RPMI8226 (cell line): ENCODE measurements at regions not wholly inside any gene's neighbourhood (a gene's known extent, or its start where the extent isn't known, plus 50 kb on each side); places are given as distances from the start of the nearest gene placed in this dataset.
"Not testable (repeated sequence)": the region's sequence is repeated elsewhere in the genome, so short reads cannot be mapped to it uniquely, and the experiment has no call there.

Source experiments
- DNase-seq: peaks from one replicate; pipeline ENCODE4 v3.0.0-alpha.2; 2015

- DNase-seq: no peak
Measured at GRCh38 chr22:47423861-47424820, 661.7 kb downstream of the TBC1D22A start.

DNA sequence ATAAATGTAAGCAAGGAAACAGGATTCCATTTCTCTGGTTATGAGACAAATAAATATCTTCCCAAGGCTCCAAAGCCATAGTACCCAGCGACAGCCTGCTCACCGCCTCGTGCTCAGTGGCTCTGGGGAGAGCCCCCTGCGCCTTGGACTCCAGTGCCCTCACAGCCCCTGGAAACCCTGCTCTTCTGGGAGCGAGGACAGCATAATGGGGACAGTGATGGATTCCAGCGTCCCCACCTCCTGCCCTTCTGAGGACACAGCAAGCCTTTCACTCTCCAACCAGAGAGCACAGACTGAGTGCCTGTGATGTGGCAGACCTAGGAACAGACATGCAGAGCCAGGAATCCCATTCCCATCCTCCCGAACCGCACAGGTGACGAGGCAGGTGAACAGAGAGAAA, 660.8 kb downstream of the TBC1D22A start:
- no peak for DNase-seq

- no peak for DNase-seq
Measured at GRCh38 chr22:47422736-47423135, 660.3 kb downstream of the TBC1D22A start.

DNA sequence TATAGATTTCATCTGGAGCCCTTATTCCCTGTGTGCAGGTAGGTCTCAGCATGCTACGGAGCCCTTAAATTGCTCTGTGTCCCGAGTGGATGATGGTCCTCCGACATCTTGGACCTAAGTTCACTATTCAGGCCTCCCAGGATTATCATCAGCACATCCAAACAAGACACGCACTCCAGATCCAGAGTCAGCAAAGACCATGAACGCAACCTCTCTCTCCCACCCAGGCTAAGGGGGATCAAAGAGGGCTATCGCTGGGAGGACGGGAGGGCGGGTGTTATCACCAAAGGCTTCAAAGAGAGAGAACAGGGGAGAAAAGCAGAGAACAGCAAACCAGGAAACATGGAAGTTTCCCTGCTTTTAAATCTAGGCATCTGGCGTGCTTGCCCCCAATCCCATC, 659.4 kb downstream of the TBC1D22A start:
- no peak for DNase-seq

- no peak for DNase-seq
Measured at GRCh38 chr22:47420211-47420610, 657.8 kb downstream of the TBC1D22A start.

GRCh38 chr22:47419239-47419638, 656.8 kb downstream of the TBC1D22A start:
- peak; percentile 42 for DNase-seq

DNA sequence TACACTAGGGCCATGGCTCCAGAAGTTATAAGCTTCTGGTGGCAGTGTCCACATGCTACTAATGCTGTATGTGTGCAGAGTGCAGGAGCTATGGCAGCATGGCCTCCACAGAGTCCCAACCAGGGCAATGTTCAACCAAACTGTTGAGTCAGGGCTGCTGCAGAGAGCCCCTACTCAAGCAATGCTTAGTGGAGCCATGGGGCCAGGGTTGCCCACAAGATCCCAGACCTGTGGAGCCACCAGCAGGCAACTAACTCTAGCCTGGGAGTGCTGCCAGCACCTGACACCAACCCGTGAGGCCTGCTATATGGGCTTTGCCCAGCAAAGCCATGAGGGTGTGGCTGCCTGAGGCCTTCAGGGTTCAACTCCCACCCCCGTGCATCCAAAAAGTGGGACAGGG, 655.2 kb downstream of the TBC1D22A start:
- DNase-seq: no peak

GRCh38 chr22:47411006-47411405, 648.6 kb downstream of the TBC1D22A start:
- no peak for DNase-seq

DNA sequence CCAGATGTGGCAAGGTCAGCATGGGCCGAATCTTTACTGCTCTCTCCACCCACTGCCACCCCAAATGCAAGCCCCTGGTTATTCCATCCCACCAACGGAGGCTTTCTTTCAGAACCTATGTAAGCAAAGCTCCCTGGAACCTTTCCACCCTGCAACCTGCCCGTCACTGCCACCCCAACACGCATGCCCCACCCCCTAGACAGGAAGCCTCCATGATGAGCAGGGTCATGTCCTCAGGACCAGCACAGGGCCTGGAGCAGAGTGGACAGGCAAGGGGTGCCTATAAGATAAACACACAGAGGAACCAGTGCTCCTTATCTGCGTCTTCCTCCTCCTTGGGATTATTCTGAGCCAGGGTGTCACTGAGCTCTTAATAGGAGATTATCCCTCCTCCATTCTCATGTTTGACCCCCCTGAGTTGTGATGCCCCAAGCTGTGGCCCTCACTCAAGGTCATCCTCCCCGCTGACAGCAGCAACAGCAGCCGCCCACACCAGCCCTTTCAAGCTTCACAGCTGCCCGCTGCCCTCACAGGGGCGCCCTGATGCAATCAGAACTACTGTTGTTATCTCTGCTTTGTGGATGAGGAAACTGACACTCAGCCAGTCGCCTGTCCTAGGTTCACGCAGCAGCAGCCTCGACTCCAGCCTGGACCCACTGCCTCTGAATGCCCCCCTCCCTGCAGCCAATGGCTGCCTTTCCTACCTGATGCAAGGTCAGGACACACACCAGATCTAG, 647.3 kb downstream of the TBC1D22A start:
- no peak for DNase-seq

GRCh38 chr22:47408409-47408808, 646.0 kb downstream of the TBC1D22A start:
- peak; percentile 41 for DNase-seq

GRCh38 chr22:47407461-47408025, 645.1 kb downstream of the TBC1D22A start:
- DNase-seq: no peak

GRCh38 chr22:47406896-47407295, 644.4 kb downstream of the TBC1D22A start:
- DNase-seq: no peak

DNA sequence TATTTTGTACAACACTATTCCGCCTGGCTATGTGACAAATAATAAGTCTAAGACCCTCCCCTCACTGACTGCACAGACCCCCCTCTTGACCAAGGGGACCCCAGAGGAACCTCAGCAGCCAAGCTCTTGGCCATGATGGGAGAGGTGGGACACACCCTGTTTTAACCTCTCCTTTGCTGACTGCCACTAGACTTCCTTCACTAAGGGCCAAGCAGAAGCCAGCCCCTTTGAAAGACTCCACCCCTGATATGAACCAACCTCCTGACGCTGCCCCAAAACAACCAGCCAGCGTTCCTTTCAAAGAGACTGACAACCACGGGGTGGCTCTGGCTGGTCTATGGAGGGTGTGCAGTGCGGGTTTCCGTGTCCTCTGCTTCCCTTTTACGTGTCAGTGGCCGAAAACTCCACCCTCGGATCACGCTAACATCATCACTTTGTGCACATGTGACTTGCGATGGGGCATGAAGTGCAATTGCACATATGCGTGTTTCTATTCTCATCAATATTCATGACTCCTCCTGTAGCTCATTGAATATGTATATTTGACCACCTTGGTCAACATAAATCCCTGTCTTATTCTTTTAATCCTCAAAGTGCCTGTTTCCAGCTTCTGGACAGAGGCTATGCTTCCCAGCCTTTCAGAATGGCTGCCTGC, 643.9 kb downstream of the TBC1D22A start:
- DNase-seq: peak; percentile 12

DNA sequence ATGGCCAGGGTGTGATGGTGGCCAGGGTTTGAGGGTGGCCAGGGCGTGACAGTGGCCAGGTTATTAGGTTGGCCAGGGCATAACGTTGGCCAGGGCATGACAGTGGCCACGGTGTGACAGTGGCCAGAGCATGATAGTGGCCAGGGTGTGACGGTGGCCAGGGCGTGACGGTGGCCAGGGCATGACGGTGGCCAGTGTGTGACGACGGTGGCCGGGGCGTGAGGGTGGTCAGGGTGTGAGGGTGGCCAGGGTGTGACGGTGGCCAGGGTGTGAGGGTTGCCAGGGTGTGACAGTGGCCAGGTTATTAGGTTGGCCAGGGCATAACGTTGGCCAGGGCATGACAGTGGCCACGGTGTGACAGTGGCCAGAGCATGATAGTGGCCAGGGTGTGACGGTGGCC, 642.8 kb downstream of the TBC1D22A start:
- DNase-seq: not testable (repeated sequence)

- no peak for DNase-seq
Measured at GRCh38 chr22:47402876-47403525, 640.6 kb downstream of the TBC1D22A start.

DNA sequence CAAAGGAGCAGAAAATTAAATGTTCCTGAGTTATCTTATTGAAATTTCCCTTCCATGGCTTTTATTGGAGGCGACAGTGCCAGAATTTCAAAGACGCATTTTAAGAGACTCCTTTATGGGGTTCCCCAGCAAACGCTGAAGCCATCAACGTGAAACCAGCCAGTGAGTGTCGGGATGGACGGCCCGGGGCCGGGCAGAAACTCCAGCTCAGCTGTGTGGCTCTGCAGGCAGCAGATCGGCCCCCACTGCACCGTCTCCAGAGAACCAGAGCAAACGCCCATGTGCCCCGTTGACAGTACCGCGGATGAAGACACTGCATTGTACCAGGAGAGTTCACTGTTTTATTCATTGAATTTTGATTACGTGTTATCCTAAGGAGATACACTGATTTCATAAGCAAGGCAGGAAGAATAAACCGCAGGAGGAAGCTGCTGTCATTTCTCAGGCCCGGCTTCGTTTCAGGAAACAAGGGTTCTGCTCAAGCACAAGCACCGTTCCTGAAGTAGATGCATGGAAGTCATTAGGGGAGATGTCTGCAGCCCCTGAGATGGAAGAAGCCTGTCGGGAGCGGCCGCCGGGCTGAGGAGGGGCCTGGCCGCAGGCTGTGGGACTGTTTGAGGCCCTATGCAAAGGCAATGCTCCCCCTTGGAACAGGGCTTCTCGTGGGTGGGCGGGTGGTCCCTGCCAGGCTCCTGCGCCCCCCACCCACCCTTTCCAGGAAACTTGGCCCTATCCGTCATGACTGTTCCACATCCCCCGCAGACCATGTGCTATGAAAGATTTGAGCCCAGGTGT, 639.7 kb downstream of the TBC1D22A start:
- DNase-seq: no peak

DNA sequence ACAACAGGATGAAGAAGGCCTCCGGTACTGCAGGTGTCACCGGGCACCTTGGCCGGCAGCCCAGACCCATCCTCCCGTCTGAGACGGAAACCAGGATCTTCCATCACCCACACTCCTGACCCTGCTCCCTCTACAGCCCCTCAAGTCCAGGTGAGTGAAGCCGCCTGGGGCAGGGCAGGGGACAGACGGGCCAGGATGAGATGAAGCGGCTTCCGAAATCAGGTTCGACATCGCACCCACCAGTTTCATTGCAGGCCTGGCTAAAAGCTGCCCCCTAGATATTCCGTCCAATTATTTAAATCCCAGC, 639.1 kb downstream of the TBC1D22A start:
- no peak for DNase-seq

- DNase-seq: peak; percentile 91
Measured at GRCh38 chr22:47400701-47401591, 638.5 kb downstream of the TBC1D22A start.

- peak; percentile 14 for DNase-seq
Measured at GRCh38 chr22:47400131-47400530, 637.7 kb downstream of the TBC1D22A start.

DNA sequence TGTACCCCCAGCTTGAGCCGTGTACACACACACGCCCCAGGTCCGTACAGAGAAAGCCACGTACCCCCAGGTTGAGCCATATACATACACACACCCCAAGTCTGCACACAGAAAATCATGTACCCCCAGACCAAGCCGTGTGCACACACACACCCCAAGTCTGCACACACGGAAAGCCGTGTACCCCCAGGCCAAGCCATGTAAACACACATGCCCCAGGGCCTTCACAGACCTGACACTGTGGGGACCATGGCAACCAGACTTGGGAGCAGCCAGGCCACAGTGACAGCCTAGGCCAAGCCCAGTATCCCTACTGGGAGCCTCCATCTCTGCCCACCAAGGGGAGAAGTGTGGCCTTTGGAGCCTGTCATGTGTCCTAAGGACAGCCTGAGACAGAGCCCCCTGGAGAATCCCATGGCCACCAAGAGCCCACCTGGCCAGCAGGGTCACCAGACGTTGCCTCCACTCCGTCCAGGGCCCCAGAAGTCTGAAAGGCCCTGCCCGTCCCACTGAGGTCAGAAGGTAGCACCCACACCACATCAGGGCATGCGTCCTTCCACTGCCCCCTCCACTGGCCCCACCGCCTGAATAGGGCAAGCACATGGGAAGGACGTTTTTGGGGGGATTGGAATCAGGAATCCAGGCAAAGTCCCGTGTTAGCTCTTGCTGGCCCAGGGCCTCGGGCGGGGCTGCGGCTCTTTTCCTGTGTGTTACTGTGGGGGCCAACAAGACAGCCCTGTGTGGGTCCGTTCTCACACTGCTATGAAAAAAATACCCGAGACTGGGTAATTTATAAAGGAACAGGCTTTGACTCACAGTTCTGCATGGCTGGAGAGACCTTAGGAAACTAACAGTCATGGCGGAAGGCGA, 636.7 kb downstream of the TBC1D22A start:
- DNase-seq: no peak
